ENCODE measurements at regions not wholly inside any gene's neighbourhood (a gene's known extent, or its start where the extent isn't known, plus 50 kb on each side); places are given as distances from the start of the nearest gene placed in this dataset.
"Not testable (repeated sequence)": the region's sequence is repeated elsewhere in the genome, so short reads cannot be mapped to it uniquely, and the experiment has no call there.

- FAIRE-seq, result no peak
- Histone ChIP-seq H3K36me3 (ENCODE audit: control insufficient read depth, insufficient read depth, low read length) (no peaks in the 10 kb centered on the region), H3K4me3 (ENCODE audit: low read depth, low read length) (no peak overlapping the region), H3K27me3 (ENCODE audit: control insufficient read depth, insufficient read depth, low read length) (no peaks in the 10 kb centered on the region)
- TF ChIP-seq CTCF (IDR thresholded peaks at IDR 0.05; ENCODE audit: insufficient read depth, low read length, severe bottlenecking), result no peak
- DNase-seq (ENCODE audit: low read depth), result no peak
Observed at GRCh38 chr13:68719815-68720214, 1387.8 kb upstream of the ATXN8OS start.

- no peak for FAIRE-seq
- no peak for DNase-seq (ENCODE audit: low read depth)
- Histone ChIP-seq H3K4me3 (ENCODE audit: low read depth, low read length) (no peak overlapping the region), H3K27me3 (ENCODE audit: control insufficient read depth, insufficient read depth, low read length) (no peaks in the 10 kb centered on the region), H3K36me3 (ENCODE audit: control insufficient read depth, insufficient read depth, low read length) (no peaks in the 10 kb centered on the region)
- no peak for TF ChIP-seq CTCF (IDR thresholded peaks at IDR 0.05; ENCODE audit: insufficient read depth, low read length, severe bottlenecking)
Observed at GRCh38 chr13:68715651-68716050, 1392.0 kb upstream of the ATXN8OS start.

- no peaks in the 10 kb centered on the region for H3K36me3 ChIP-seq (ENCODE audit: control insufficient read depth, insufficient read depth, low read length)
- TF ChIP-seq CTCF (IDR thresholded peaks at IDR 0.05; ENCODE audit: insufficient read depth, low read length, severe bottlenecking), result no peak
- H3K27me3 ChIP-seq (ENCODE audit: control insufficient read depth, insufficient read depth, low read length), result no peaks in the 10 kb centered on the region
- FAIRE-seq (no peak), DNase-seq (ENCODE audit: low read depth) (no peak)
- H3K4me3 ChIP-seq (ENCODE audit: low read depth, low read length), result no peak overlapping the region
Observed at GRCh38 chr13:68714292-68714691, 1393.3 kb upstream of the ATXN8OS start.

- H3K4me3 ChIP-seq (ENCODE audit: low read depth, low read length), result no peak overlapping the region
- no peak for TF ChIP-seq CTCF (IDR thresholded peaks at IDR 0.05; ENCODE audit: insufficient read depth, low read length, severe bottlenecking)
- no peaks in the 10 kb centered on the region for H3K36me3 ChIP-seq (ENCODE audit: control insufficient read depth, insufficient read depth, low read length)
- DNase-seq (ENCODE audit: low read depth) (no peak), FAIRE-seq (no peak)
- no peaks in the 10 kb centered on the region for H3K27me3 ChIP-seq (ENCODE audit: control insufficient read depth, insufficient read depth, low read length)
Observed at GRCh38 chr13:68713394-68713793, 1394.2 kb upstream of the ATXN8OS start.

GRCh38 chr13:68708336-68708908 is 1399.2 kb upstream of the ATXN8OS start:
- DNase-seq (ENCODE audit: low read depth) (no peak), FAIRE-seq (no peak)
- TF ChIP-seq CTCF (IDR thresholded peaks at IDR 0.05; ENCODE audit: insufficient read depth, low read length, severe bottlenecking), result no peak

GRCh38 chr13:68706044-68706443 is 1401.6 kb upstream of the ATXN8OS start:
- H3K4me3 ChIP-seq (ENCODE audit: low read depth, low read length); H3K36me3 ChIP-seq (ENCODE audit: control insufficient read depth, insufficient read depth, low read length); DNase-seq (ENCODE audit: low read depth); H3K27me3 ChIP-seq (ENCODE audit: control insufficient read depth, insufficient read depth, low read length); FAIRE-seq: not testable (repeated sequence)

More at GRCh38 chr13:68708336-68708908, 1399.2 kb upstream of the ATXN8OS start:
- Histone ChIP-seq H3K4me3 (ENCODE audit: low read depth, low read length) (no peak overlapping the region), H3K27me3 (ENCODE audit: control insufficient read depth, insufficient read depth, low read length) (no peaks in the 10 kb centered on the region), H3K36me3 (ENCODE audit: control insufficient read depth, insufficient read depth, low read length) (no peaks in the 10 kb centered on the region)
